GM18502 (cell line): ENCODE measurements at regions not wholly inside any gene's neighbourhood (a gene's known extent, or its start where the extent isn't known, plus 50 kb on each side); places are given as distances from the start of the nearest gene placed in this dataset.

Experiments
- ATAC-seq: cut with Tn5 transposase; IDR thresholded peaks from one replicate; pipeline ENCODE4 v1.9.1; 2021; ENCODE audit warnings: mild to moderate bottlenecking; ENCODE audit not compliant: unreplicated experiment, poor library complexity

DNA sequence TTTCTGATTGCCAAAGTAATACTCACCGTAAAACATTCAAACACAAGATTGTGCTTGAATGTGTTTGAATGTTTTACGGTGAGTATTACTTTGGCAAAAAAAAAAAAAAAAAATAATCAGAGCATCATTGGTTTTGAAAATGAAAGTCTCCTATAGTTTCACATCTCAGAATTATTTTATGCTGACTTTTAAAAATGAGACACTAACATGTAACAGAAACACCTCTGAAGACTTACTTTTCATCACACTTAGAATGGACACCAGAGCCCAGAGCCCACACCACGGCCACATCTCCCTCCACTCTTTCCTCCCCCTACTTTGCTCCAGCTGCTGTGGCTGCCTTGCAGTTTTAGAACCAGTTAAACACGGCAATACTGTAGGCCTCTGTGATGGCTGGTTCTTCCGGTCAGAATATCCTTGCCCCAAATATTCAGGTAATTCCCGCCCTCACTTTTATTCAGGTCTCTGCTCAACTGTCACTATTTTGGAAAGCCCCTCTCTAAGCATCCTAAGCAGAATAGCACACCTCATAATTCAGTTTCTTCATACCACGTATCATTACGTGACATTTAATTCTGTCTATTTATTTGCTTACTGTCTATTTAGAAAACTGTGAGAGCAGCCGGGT is 138.9 kb upstream of the MAX start:
- ATAC-seq: peak; percentile 65

DNA sequence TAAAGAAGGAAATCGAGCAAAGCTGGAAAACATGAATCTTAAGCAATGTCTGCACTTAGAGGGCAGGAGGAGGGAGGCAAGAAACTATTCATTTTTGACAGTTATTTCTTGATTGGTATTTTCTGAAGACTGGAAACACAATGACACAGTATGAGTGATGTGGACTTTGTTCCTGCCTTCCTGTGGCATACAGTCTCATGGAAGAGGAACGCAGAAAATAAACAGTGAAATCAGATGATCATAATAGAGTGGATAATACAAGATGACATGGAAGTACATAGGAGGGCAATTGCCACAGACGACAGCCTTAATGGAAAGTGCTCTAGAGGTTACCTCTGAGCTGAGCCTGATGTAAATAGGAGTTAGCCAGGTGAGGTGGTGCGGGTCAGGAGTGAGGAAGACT is 140.4 kb upstream of the MAX start:
- no peak for ATAC-seq

DNA sequence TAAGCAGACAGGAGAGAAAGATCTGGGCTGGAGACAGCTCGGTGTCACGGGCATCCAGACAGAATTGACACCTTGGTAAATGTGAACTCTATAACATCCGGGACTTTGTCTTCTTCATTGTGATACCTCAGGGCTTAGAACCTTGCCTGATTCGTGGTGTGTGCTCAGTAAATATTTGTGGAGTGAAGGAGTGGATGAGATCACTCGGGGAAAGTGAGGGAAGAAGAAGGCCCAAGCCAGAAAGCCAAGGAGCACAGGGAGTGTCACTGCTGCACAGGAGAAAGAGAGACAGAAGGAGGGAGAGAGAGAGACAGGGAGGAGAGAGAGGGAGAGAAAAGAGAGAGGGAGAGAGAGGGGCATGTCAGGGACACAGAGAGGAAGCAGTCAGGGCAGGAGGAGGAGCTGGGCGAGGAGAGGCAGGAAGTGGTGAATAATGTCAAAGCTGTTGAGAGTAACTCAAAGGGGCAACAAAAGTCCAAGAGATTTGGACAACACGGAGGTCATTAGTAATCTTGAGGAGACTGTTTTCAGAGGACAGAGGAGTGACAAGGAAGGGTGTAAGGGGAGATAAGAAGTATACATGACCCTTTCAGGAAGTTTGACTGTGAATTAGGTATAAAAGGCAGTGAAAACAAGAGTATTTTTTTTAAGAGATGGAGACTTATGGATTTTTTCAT is 141.6 kb upstream of the MAX start:
- ATAC-seq: no peak

DNA sequence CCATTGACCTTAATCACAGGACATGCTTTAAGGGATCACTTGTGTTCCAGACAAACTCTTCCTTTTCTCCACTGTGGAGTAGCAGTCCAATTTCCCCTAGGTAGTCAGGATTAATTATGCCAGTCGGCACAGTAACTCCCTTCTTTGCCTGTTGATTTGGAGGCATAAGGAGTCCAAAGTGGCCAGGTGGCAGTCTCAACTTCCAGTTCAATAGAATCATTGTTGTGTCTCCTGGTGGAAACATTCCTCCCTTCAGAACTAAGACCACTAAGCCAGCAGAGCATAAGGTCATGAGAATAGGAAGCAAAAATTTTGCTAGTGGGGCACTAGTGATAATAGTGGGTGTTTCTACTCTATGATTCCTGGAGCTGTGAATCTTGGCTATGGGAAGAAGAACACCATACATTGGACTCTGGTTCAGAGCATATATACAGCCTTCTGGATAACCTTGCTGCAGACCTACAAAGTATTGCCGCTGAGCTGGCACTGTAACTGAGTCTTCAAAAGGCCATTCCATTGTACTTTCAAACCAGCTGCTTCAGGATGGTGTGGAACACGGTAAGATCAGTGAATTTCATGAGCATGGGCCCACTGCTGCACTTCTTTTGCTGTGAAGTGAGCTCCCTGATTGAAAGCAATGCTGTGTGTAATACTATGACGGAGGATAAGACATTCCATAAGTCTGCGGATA is 147.3 kb upstream of the MAX start:
- no peak for ATAC-seq

DNA sequence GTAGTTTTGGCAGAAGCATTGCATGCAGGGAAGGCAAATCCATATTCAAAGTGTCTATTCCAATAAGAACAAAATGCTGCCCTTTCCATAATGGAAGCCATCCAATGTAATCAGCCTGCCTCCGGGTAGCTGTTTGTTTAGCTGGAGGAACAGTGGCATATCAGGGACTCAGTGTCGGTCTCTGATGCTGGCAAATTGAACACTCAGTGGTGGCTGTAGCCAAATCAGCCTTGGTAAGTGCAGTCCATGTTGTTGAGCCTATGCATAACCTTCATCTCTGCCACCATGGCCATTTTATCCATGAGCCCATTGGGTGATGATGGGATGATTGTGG is 147.8 kb upstream of the MAX start:
- no peak for ATAC-seq

DNA sequence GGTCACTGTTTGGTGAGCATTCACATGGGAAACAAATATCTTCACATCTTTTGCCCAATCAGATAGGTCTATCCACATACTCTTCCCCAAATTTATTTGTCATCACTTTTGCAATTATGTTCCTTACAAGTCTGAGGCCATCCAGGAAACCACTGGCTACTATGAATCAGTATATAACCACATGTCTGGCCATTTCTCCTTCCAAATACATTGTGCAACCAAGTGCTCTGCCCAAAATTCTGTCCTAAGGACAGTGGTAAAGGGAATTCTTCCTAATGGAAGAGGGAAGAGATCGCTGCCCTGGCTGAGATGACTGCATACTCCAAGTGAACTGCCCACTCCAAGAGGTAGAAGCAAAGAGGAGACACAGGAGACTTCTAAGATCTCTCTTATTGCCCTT is 148.9 kb upstream of the MAX start:
- ATAC-seq: no peak

DNA sequence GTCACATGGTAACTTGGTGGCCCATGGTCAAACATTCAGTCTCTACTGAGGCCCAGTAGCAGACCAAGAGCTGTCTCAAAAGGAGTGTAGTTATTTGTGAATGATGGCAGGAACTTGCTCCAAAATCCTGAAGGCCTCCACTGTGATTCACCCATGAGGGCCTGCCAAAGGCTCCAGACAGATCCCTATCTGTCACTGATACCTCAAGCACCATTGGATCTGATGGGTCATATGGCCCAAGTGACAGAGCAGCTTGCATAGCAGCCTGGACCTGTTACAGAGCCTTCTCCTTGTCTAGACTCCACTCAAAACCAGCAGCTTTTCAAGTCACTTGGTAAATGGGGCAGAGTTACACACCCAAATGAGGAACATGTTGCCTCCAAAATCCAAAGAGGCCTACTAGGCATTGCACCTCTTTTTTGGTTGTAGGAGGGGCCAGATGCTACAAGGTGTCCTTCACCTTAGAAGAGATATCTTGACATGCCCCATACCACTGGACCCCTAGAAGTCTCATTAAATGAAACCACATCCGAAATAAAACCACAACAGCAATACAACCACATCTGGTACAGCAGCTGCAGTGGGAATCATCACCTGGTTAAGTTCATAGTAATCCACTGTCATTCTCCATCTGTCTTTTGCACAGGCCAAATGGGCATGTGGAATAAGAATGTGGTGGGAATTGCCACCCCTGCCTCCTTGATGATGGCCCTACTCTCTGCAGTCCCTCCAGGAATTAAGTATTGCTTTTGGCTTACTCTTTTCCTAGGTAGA is 150.4 kb upstream of the MAX start:
- ATAC-seq: no peak

DNA sequence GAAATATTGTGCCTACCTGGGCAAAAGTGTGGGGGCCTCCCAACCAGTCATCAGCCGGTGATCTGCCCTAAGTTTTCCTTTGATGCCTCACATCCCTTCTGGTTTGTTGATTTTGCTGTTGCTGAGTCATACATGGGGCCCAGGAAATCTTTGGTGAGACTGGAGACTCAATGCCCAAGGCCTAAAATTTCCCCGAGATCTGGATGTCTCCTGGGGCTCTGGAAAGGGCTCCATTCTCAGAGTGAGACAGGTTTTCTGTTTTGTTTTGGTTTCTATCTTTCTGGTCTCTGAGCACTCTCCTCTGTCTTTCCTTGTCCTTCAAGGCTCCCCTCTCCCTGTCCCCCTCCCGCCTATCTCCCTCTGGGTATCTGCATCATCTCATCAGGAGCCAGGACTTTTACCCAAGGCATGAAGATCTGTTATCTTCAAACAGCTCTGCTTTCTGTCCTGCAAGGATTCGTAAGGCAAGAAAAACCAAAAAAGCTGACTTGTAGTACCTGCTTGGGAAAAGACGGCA is 152.8 kb upstream of the MAX start:
- ATAC-seq: no peak

DNA sequence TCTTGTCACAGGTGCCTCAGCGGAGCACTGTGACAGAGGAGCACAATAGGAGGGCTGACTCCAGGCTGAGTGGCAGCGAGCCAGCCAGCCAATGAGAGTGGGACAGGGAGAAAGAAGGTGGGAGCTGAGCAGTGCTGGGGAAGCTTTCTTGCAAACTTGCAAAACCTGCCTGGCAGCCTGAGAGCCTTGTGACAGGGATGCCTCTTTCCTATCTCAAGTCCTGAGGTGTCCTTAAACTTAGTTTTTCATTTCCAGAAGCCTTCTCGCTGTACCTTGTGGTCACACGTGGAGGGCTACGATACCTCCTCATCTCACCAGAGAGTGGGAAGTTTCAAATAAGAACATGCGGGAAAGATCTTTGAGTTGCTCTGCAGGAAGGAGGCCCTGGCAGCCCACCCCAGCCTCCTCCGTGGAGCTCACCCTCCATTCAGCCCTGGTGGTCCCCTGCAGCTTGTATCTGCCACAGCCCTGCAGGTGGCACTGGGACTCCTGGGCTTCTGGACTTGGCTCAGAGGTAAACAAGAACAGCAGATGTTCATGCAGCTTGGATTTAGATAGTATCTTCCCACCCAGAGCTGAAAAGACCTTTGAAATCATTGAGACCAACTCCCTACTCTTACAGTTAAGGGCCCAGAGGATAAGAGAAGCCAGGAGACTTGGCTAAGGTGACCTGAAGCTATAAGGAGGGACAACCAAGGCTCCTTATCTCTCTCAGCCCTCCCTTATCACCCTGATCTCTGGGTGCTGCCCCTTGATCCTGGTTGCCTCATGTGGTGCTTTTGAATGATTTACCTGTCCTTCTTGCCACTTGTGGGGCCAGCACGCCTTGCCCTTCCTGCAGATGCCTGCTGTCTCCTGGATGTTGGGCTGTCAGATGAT is 153.5 kb upstream of the MAX start:
- ATAC-seq: no peak

DNA sequence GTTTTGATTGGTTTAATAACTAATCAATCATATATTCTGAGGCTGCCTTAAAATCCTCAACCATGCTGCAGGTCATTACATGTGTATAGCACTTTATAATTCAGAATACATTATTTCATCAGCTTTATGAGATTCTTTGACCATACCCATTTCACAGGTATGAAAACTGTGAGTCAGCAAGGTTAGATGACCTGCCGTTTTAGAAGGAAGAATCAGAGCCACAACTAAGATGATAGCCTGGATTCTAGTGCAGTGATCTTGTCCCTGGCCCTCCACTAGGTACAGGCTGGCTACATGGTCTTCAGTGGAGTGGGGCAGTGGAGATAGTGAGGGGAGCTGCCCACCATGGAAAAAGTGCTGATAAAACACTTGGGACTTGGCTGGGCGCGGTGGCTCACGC is 154.4 kb upstream of the MAX start:
- ATAC-seq: no peak

DNA sequence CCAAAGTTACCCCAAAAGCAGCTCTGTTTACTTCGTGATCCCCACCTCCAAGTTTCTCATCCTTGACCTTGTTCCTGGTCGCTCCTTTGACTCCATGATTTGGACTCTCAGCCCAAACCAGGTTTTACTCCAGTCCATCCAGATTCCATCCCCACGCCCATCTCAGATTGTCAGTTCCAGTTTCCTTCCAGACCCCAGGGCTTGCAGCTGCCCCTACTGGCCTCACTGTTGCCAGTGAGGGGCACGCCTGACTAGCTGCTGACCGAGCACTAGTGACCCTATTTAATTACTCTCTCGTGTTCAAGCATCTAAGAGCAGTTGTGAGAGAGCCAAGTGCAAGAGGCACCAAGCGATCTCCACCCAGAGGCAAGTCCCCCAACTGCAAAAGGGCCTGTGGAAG is 155.1 kb upstream of the FUT8 start:
- no peak for ATAC-seq

DNA sequence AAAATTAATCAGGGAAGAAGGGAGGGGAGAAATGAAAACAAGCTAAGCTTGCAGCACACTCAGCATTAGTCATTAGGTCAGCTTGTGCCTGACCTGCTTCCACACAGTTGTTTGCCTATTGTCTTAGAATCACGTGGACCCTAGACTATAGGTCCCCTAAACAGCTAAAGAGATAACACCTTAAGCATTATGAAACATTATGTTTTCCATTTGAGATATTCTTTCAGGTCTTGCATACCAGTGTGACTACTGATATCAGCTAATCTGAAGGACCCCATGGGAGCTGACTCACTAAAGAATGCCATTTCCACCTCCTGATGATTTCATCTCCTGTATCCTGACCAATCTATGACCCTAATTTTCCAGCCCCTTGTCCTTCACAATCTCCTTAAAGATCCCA is 154.1 kb upstream of the FUT8 start:
- no peak for ATAC-seq

DNA sequence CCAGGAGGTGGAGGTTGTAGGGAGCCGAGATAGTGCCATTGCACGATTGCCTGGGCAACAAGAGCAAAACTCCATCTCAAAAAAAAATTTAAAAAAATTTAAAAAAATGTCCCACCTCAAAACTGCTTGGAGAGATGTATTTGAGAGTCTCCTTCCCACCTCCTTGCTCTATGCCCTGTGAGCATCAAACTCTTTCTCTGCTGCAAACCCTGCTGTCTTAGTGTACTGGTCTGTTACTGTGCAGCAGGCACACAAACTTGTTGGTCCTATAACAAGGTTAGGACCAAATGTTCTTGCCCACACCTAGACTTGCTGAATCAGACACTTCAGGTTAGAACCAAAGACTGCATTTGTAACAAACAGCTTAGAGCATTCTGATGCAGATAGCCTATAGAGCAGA is 153.5 kb upstream of the FUT8 start:
- ATAC-seq: no peak

DNA sequence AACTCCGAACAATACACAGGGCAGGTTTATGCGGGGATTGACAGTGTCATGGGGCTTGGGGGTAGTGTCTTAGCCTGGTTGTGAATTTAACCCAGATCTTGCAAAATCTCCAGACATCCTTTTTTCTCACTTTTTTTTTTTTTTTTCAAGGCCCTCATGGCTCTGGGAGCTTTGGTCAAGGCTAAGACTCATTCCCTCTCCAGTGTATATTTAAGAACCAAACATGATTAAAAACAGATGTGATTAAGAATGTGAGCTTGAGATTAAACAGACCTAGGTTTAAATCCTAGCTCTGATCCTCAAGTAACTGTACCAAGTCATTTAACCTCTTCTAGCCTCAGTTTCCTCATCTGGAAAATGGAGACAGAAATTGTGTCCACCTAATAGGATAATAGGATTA is 151.7 kb upstream of the FUT8 start:
- no peak for ATAC-seq

DNA sequence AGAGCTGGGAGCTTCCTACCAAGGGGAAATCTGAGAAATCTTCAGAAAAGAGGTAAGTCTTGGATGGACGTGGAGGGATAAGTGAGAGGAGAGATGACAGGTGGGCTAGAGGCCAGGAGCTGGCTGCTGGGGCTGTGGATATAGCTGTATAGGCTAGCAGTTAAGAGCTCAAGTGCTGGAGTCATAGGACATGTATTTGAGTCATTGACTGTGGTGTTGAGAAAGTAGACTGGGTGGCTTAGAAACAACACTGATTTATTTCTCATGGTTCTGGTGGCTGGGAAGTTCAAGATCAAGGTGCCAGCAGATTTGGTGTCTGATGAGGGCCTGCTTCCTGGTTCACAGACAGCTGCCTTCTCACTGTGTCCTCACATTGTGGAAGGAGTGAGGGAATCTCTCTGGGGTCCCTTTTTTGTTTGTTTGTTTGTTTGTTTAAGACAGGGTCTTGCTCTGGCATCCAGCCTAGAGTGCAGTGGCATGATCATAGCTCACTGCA is 151.1 kb upstream of the FUT8 start:
- no peak for ATAC-seq

DNA sequence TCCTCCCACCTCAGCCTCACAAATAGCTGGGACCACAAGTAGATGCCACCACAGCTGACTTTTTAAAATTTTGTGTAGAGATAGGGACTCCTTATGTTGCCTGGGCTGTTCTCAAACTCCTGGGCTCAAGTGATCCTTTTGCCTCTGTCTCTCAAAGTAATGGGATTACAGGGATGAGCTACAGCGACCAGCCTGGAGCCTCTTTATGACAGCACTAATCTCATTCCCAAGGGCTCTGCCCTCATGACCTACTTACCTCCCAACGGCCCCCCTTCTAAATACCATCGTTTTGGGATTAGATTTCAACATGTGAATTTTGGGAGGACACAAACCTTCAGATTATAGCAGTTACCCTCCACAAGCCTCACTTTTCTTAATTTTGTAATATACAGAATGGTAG is 150.6 kb upstream of the FUT8 start:
- ATAC-seq: no peak

DNA sequence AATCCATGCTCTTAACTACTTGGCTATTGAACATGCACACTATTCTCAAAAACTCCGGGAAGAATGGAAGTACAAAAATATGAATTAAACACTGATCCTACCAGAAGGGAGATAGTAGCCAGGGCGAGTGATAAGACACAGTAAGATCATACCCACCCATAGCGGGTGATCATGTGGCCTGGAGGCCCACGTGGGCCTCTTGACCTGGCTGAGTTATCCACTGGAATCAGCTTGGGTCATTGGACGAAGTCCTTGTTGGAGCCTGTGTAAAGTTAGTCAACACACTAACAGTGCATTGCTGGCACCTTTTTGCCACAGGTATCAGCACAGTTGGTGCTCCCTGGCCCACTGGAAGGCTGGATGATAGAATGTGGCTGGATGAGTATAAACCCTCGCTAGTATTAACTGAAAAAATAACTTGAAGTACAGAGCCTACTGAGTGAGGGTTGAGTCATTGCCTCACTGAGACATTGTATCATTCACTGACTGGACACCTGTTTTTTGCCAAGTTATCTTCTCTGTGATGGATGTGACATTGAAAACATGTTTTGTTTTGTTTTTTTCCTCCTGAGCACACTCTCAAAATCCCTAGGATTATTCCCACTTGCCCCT is 149.2 kb upstream of the FUT8 start:
- ATAC-seq: no peak

DNA sequence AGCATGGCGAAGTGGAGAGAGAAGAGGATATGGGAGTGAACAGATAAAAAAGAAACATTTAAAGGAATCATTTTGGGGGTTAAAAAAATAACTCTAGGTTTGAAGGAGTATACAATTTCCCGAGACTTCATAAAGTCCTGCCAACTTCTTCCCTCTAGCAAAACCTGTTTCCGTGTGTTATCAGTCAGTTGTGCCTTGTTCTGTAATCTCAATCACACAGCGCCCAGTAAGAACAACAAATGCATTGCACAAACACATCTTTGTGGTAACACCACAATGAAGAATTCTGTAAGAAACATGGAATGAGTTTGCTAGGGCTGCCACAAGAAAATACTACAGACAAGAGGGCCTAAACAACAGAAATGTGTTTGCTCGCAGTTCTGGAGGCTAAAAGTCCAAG is 144.7 kb upstream of the FUT8 start:
- no peak for ATAC-seq

DNA sequence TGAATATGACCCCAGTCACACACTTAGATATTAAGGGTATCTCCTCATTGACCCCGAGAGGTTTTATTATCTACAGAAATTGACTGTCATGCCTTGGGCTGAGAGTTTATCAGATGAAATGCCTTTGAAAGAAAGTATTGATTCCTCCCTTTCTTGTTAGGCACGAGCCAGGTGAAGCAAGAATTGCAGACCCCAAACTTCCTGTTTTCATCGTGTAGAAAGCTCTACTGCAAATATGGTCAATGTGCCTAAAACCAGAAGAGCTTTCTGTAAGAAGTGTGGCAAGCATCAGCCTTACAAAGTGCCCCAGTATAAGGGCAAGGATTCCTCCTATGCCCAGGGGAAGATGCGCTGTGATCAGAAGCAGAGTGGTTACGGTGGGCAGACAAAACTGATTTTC is 143.9 kb upstream of the FUT8 start:
- ATAC-seq: no peak

DNA sequence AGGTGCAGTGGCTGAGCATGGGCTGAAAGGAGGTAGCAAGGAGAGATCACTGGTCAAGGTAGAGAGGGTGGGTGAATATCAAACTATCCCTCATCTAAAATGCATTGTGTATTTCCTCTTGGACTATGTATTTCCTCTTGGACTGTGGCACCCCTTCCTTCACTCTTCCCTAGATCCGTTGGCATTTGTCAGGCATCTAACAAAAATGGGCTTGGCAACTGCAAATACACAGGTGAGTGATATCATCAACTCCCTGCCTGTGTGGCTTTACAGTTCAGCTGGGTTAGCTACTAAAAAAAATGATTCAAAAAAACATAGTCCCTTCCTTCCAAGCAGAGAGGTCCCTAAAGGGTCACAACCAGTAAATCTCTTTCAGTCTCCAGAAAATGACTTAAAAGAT is 142.8 kb upstream of the FUT8 start:
- ATAC-seq: no peak
